ENCODE measurements at regions not wholly inside any gene's neighbourhood (a gene's known extent, or its start where the extent isn't known, plus 50 kb on each side); places are given as distances from the start of the nearest gene placed in this dataset.

GRCh38 chr18:33817096-33817495 lies 239.1 kb downstream of the ASXL3 start:
- DNase-seq: no peak

GRCh38 chr18:33814546-33814945 lies 236.5 kb downstream of the ASXL3 start:
- DNase-seq: no peak

GRCh38 chr18:33812186-33812585 lies 234.2 kb downstream of the ASXL3 start:
- no peak for DNase-seq

DNA sequence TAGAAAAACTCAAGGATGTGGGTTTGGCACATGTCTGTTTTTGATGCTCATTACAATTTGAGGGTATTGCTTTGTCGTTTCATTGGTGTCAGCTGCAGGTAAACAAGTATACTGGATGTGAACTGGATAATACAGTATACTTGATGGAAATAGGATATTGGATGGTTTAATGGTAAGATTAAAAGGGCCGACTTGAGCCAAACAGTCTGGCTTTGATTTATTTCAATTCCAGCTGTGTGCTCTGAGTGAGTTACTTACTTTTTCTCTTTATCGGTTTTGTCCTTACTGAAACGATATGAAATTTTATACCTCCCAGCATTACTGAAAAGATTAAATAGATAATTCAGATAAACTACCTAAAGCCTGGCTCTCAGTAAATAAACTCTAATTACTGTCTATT lies 227.6 kb downstream of the ASXL3 start:
- DNase-seq: no peak

DNA sequence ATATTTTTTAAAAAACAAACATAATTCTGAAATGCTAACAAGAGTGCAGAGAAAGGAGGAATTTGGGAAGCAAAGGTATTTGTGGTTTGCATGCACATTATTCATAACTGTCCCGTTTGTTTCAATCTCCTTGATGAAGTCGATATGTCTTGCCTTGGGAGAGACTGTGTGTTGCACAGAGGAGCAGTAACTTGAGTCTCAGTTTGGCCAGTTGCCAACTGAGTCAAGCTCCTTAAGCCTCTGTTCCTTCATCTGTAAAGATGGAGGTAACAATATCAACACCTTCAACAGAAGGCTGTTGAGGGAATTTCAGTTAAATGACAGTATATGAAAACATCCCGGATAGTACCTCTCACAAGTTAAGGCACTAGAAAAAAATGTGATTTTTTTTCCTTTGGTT lies 226.2 kb downstream of the ASXL3 start:
- DNase-seq: no peak

DNA sequence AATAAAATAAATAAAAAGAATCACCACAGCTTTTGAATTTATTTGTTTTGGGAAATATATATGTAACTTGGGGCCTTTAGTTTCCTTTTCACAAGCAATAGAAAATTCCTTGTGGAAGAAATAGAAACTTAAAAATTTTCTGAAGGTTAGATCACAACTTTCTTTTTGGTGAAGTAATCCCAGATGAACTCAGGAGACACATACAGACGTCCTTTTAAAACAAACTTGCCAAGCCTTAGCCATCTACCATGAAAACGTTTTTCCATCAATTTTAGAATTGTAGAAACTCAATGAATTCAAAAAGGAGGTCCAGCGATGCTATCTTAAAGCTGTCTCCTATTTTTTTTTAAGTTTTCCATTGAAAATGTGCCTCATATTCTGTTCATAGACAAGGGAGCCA lies 225.6 kb downstream of the ASXL3 start:
- DNase-seq: no peak

- DNase-seq: peak; percentile 30 to 33
Observed at GRCh38 chr18:33802955-33803354, 224.9 kb downstream of the ASXL3 start.

Data from right lung (tissue), 2 donors.